OCI-LY3 (cell line): ENCODE measurements at regions not wholly inside any gene's neighbourhood (a gene's known extent, or its start where the extent isn't known, plus 50 kb on each side); places are given as distances from the start of the nearest gene placed in this dataset.
"Not testable (repeated sequence)": the region's sequence is repeated elsewhere in the genome, so short reads cannot be mapped to it uniquely, and the experiment has no call there.

ENCODE experiments used
- H2AFZ ChIP-seq: fragments of 200-600, 300-600 bp; shearing (Covaris generic); 2 replicates; pipeline ENCODE4 v1.6.0; 2014; ENCODE audit warnings: antibody characterized with exemption, low read depth, low read length
- H3K27ac ChIP-seq: fragments of 200-600, 300-600 bp; sonication (generic); 2 replicates; pipeline ENCODE4 v1.5.1; 2014; ENCODE audit warnings: mild to moderate bottlenecking, low read length, moderate library complexity, mixed read lengths
- H3K27me3 ChIP-seq: fragments of 200-600, 300-600 bp; sonication (generic); 2 replicates; pipeline ENCODE4 v1.6.1; 2014; ENCODE audit warnings: low read depth, low read length, mixed read lengths
- H3K36me3 ChIP-seq: fragments of 200-600, 300-600 bp; sonication (generic); replicated peaks from 2 replicates; pipeline ENCODE3; 2014; ENCODE audit warnings: low read depth, low read length, mixed read lengths
- H3K4me1 ChIP-seq: fragments of 300-600, 200-600 bp; sonication (generic); 2 replicates; pipeline ENCODE4 v1.6.1; 2014; ENCODE audit warnings: low read length, mixed read lengths
- H3K4me2 ChIP-seq: fragments of 200-600, 300-600 bp; sonication (generic); 2 replicates; pipeline ENCODE4 v1.6.1; 2014; ENCODE audit warnings: low read length, mixed read lengths
- H3K4me3 ChIP-seq: fragments of 300-600, 200-600 bp; sonication (generic); 2 replicates; pipeline ENCODE4 v1.5.1; 2014; ENCODE audit warnings: antibody characterized with exemption, mild to moderate bottlenecking, low read length, moderate library complexity
- H3K79me2 ChIP-seq: fragments of 300-600, 200-600 bp; shearing (Covaris generic); 2 replicates; pipeline ENCODE4 v1.6.1; 2014; ENCODE audit warnings: mild to moderate bottlenecking, low read length, mixed read lengths
- H3K9ac ChIP-seq: fragments of 300-600, 200-600 bp; shearing (Covaris generic); 2 replicates; pipeline ENCODE4 v1.6.0; 2014; ENCODE audit warnings: mild to moderate bottlenecking, low read length, moderate library complexity
- H3K9me3 ChIP-seq: fragments of 200-600, 300-600 bp; shearing (Covaris generic); 2 replicates; pipeline ENCODE4 v1.6.1; 2014; ENCODE audit warnings: low read length, mixed read lengths; ENCODE audit not compliant: insufficient read depth
- H4K20me1 ChIP-seq: fragments of 200-600, 300-600 bp; sonication (generic); 2 replicates; pipeline ENCODE4 v1.6.1; 2016; ENCODE audit warnings: low read length, mixed read lengths; ENCODE audit not compliant: insufficient read depth
- EZH2phosphoT487 ChIP-seq: fragments of 200-600 bp; shearing (Covaris generic); IDR thresholded peaks from 2 replicates; pipeline ENCODE4 v1.6.1; 2018; ENCODE audit warnings: antibody characterized with exemption, mixed run types, low read depth
- TF ChIP-seq, protein P1 (sequence below): fragments of 200-600, 300-600 bp; sonication (generic); IDR thresholded peaks from 2 replicates; pipeline ENCODE4 v1.5.1; 2014; ENCODE audit warnings: antibody characterized with exemption, low read length, low read depth

DNA sequence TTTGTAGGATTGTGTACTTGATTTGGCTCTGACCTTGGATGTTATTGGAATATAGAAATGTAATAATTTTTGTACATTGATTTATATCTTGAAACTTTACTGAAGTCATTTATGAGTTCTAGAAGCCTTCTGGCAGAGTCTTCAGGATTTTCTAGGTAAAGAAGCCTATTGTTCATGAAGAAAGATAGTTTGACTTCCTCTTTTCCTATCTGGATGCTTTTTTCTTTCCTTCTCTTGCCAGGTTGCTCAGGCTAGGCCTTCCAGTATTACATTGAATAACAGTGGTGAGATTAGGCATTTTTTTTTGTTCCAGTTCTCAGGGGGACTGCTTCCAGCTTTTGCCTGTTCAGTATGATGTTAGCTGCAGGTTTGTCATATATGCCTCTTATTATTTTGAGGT lies 191.1 kb downstream of the NAA11 start:
- Histone ChIP-seq H3K9me3 (no peaks in the 10 kb centered on the region), H3K36me3 (no peaks in the 10 kb centered on the region), H3K27ac (no peak overlapping the region), H3K79me2 (no peaks in the 10 kb centered on the region), H3K9ac (no peak overlapping the region), H2AFZ (no peak overlapping the region), H4K20me1 (no peaks in the 10 kb centered on the region), H3K27me3 (no peaks in the 10 kb centered on the region), H3K4me3 (no peak overlapping the region), H3K4me1 (no peaks in the 10 kb centered on the region), H3K4me2 (no peak overlapping the region)
- no peak for TF ChIP-seq EZH2phosphoT487
- TF ChIP-seq, protein P1, sequence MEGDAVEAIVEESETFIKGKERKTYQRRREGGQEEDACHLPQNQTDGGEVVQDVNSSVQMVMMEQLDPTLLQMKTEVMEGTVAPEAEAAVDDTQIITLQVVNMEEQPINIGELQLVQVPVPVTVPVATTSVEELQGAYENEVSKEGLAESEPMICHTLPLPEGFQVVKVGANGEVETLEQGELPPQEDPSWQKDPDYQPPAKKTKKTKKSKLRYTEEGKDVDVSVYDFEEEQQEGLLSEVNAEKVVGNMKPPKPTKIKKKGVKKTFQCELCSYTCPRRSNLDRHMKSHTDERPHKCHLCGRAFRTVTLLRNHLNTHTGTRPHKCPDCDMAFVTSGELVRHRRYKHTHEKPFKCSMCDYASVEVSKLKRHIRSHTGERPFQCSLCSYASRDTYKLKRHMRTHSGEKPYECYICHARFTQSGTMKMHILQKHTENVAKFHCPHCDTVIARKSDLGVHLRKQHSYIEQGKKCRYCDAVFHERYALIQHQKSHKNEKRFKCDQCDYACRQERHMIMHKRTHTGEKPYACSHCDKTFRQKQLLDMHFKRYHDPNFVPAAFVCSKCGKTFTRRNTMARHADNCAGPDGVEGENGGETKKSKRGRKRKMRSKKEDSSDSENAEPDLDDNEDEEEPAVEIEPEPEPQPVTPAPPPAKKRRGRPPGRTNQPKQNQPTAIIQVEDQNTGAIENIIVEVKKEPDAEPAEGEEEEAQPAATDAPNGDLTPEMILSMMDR: no peak

GRCh38 chr4:79132826-79133225 lies 193.0 kb downstream of the NAA11 start:
- Histone ChIP-seq H2AFZ (no peak overlapping the region), H3K27ac (no peak overlapping the region), H3K4me1 (no peaks in the 10 kb centered on the region), H3K9ac (no peak overlapping the region), H3K4me3 (no peak overlapping the region), H3K27me3 (no peaks in the 10 kb centered on the region), H3K79me2 (no peaks in the 10 kb centered on the region), H3K9me3 (no peaks in the 10 kb centered on the region), H3K4me2 (no peak overlapping the region), H4K20me1 (no peaks in the 10 kb centered on the region), H3K36me3 (no peaks in the 10 kb centered on the region)
- TF ChIP-seq, protein P1: no peak
- TF ChIP-seq EZH2phosphoT487: no peak

DNA sequence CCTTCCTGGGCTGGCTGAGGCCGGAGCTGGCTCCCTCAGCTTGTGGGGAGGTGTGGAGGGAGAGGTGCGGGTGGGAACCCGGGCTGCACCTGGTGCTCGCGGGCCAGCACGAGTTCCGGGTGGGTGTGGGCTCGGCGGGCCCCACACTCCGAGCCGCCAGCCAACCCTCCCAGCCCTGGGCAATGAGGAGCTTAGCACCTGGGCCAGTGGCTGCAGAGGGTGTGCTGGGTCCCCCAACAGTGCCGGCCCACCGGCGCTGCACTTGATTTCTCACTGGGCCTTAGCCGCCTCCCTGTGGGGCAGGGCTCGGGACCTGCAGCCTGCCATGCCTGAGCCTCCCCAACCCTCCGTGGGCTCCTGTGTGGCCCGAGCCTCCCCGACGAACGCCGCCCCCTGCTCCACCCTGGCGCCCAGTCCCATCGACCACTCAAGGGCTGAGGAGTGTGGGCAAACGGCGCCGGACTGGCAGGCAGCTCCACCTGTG lies 182.7 kb upstream of the PAQR3 start:
- H3K9ac ChIP-seq: no peak overlapping the region

DNA sequence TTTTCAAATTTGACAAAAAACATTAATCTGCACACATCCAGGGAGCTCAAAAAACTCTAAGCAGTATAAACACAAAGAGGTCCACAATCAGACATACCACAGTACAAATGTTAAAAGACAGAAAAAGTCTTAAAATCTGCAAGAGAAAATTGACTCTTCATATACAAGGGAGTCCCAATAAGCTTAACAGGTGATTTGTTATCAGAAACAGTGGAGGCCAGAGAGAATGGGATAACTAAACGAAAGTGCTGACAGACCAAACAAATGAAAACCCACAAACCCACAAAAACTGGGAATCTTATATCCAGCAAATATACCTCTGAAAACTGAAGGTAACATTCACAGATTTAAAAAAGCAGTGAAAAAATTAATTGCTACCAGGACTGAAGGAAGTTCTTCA lies 182.0 kb upstream of the PAQR3 start:
- Histone ChIP-seq H3K9me3 (no peaks in the 10 kb centered on the region), H3K4me2 (no peak overlapping the region), H3K79me2 (no peaks in the 10 kb centered on the region), H3K9ac (no peak overlapping the region), H4K20me1 (no peaks in the 10 kb centered on the region), H3K4me3 (no peak overlapping the region), H2AFZ (no peak overlapping the region), H3K27ac (no peak overlapping the region), H3K27me3 (no peaks in the 10 kb centered on the region), H3K4me1 (no peaks in the 10 kb centered on the region), H3K36me3 (no peaks in the 10 kb centered on the region)
- no peak for TF ChIP-seq EZH2phosphoT487
- TF ChIP-seq, protein P1: no peak

More for the DNA sequence above, 182.7 kb upstream of the PAQR3 start:
- Histone ChIP-seq H3K9me3 (no peaks in the 10 kb centered on the region), H3K27me3 (no peaks in the 10 kb centered on the region), H3K79me2 (no peaks in the 10 kb centered on the region), H3K4me1 (no peaks in the 10 kb centered on the region), H2AFZ (no peak overlapping the region), H4K20me1 (no peaks in the 10 kb centered on the region), H3K27ac (no peak overlapping the region), H3K4me3 (no peak overlapping the region), H3K36me3 (no peaks in the 10 kb centered on the region), H3K4me2 (no peak overlapping the region)
- TF ChIP-seq EZH2phosphoT487: no peak
- TF ChIP-seq, protein P1: no peak

DNA sequence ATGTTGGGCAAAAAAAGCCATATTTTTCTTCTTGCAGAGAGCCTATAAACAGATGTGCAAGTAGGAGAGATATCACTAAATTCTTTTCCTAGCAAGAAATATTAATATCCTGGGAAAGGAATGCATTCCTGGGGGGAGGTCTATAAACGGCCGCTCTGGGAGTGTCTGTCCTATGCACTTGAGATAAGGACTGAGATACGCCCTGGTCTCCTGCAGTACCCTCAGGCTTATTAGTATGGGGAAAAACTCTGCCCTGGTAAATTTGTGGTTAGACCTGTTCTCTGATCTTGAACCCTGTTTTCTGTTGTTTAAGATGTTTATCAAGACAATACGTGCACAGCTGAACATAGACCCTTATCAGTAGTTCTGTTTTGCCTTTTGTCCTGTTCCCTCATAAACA lies 177.8 kb upstream of the PAQR3 start:
- not testable (repeated sequence) for H2AFZ ChIP-seq, H3K9ac ChIP-seq

More for the DNA sequence above, 177.8 kb upstream of the PAQR3 start:
- not testable (repeated sequence) for H3K4me3 ChIP-seq, H4K20me1 ChIP-seq, H3K27ac ChIP-seq, H3K9me3 ChIP-seq, H3K79me2 ChIP-seq, H3K36me3 ChIP-seq, H3K4me1 ChIP-seq, H3K27me3 ChIP-seq, H3K4me2 ChIP-seq
